Spinal cord (tissue), 9 donors: ENCODE measurements at regions not wholly inside any gene's neighbourhood (a gene's known extent, or its start where the extent isn't known, plus 50 kb on each side); places are given as distances from the start of the nearest gene placed in this dataset.

ENCODE experiments used
- DNase-seq, 6 donors: peaks; one replicate each; pipeline versions ENCODE4 v3.0.0 to v3.0.0-alpha.2; 2013 to 2015; ENCODE audit warnings: low spot score in 6 of 6, low read depth in 4 of 6
- H3K27ac ChIP-seq: one replicate; pipeline ENCODE4 v1.5.1; 2013; ENCODE audit warnings: low read depth, low read length, control low read depth
- H3K27me3 ChIP-seq: one replicate; pipeline ENCODE4 v1.6.1; 2013; ENCODE audit warnings: low read length; ENCODE audit not compliant: control insufficient read depth, insufficient read depth
- H3K36me3 ChIP-seq: one replicate; pipeline ENCODE4 v1.6.1; 2013; ENCODE audit warnings: low read length; ENCODE audit not compliant: control insufficient read depth, insufficient read depth
- H3K4me1 ChIP-seq: one replicate; pipeline ENCODE4 v1.6.1; 2013; ENCODE audit warnings: low read length; ENCODE audit not compliant: control insufficient read depth, insufficient read depth
- H3K4me3 ChIP-seq: one replicate; pipeline ENCODE4 v1.5.1; 2013; ENCODE audit warnings: low read depth, low read length, control low read depth
- H3K9me3 ChIP-seq: one replicate; pipeline ENCODE4 v1.6.1; 2013; ENCODE audit warnings: low read length; ENCODE audit not compliant: control insufficient read depth, insufficient read depth
- WGBS: methylation state at CpG from one replicate; pipeline ENCODE4 v1.1.5; 2013; ENCODE audit warnings: missing lambda C conversion rate; ENCODE audit not compliant: insufficient coverage; 5-methylcytosine and 5-hydroxymethylcytosine counted together
- donor health status: healthy.

- H3K27me3 ChIP-seq = no peaks in the 10 kb centered on the region
- 72% methylated on average over 2 of the region's 3 CpGs for WGBS
Observed at GRCh38 chr2:238994876-238995275, 147.0 kb downstream of the TWIST2 start.

GRCh38 chr2:238995634-238996033 is 147.7 kb downstream of the TWIST2 start:
- no peaks in the 10 kb centered on the region for H3K27me3 ChIP-seq
- no peak for DNase-seq
- H3K36me3 ChIP-seq = no peaks in the 10 kb centered on the region
- peaks cover 4% of the 10 kb centered on the region for H3K4me1 ChIP-seq
- H3K4me3 ChIP-seq = no peak overlapping the region
- H3K9me3 ChIP-seq = no peaks in the 10 kb centered on the region
- H3K27ac ChIP-seq = no peak overlapping the region
- WGBS = no CpG with 5 or more reads among the region's 1 CpG

More at GRCh38 chr2:238994876-238995275, 147.0 kb downstream of the TWIST2 start:
- no peak for DNase-seq
- H3K4me3 ChIP-seq = no peak overlapping the region
- H3K36me3 ChIP-seq = no peaks in the 10 kb centered on the region
- no peaks in the 10 kb centered on the region for H3K9me3 ChIP-seq
- no peak overlapping the region for H3K27ac ChIP-seq
- peaks cover 4% of the 10 kb centered on the region for H3K4me1 ChIP-seq

GRCh38 chr2:238996331-238997136 is 148.6 kb downstream of the TWIST2 start:
- Histone ChIP-seq H3K27ac (no peak overlapping the region), H3K4me3 (no peak overlapping the region), H3K27me3 (no peaks in the 10 kb centered on the region), H3K9me3 (no peaks in the 10 kb centered on the region), H3K4me1 (peaks cover 4% of the 10 kb centered on the region), H3K36me3 (no peaks in the 10 kb centered on the region)
- DNase-seq = no peak
- 87% methylated on average over 19 of the region's 21 CpGs for WGBS

GRCh38 chr2:238997137-238997390 is 149.2 kb downstream of the TWIST2 start:
- Histone ChIP-seq H3K27ac (no peak overlapping the region), H3K9me3 (no peaks in the 10 kb centered on the region), H3K36me3 (no peaks in the 10 kb centered on the region), H3K27me3 (no peaks in the 10 kb centered on the region), H3K4me3 (no peak overlapping the region), H3K4me1 (peaks cover 4% of the 10 kb centered on the region)
- DNase-seq = no peak
- 80% methylated on average over 10 of the region's 10 CpGs for WGBS

DNA sequence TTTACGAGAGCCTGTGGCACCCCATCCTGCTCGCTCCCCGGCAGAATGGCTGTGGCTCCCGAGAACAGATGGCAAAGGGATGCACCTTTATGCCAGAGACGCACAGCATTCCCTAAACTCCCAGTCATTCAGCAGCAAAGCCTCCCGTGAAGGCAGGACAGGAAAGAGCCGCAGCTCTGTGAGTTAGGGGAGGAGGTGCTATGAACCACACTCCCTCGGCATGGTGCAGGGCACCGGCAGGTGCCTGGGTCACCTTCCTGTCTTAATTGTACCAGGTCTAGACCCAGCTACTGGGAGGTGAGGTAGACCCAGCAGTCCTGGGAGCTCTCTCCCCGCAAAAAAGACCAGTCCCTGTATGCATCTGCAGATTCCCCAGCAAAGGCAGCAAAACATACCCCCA is 149.8 kb downstream of the TWIST2 start:
- H3K27ac ChIP-seq = no peak overlapping the region
- no peak for DNase-seq

More for the DNA sequence above, 149.8 kb downstream of the TWIST2 start:
- H3K36me3 ChIP-seq = no peaks in the 10 kb centered on the region
- H3K9me3 ChIP-seq = no peaks in the 10 kb centered on the region
- no peak overlapping the region for H3K4me3 ChIP-seq
- no peaks in the 10 kb centered on the region for H3K27me3 ChIP-seq
- 73% methylated on average over 7 of the region's 10 CpGs for WGBS
- peaks cover 6% of the 10 kb centered on the region for H3K4me1 ChIP-seq
